Breast epithelium (tissue), 4 donors: ENCODE measurements at regions not wholly inside any gene's neighbourhood (a gene's known extent, or its start where the extent isn't known, plus 50 kb on each side); places are given as distances from the start of the nearest gene placed in this dataset.
"Not testable (repeated sequence)": the region's sequence is repeated elsewhere in the genome, so short reads cannot be mapped to it uniquely, and the experiment has no call there.

Experiments
- DNase-seq, 2 donors: peaks; one replicate each; pipeline ENCODE4 v3.0.0-alpha.2; 2019; ENCODE audit warnings: low spot score in 2 of 2
- H3K27ac ChIP-seq, 2 donors: fragments of 200-600 bp; sonication (generic) in 1 of 2; one replicate each; pipeline ENCODE4 v1.5.1; 2016 to 2019; ENCODE audit warnings: mild to moderate bottlenecking in 1 of 2
- H3K27me3 ChIP-seq, 2 donors: fragments of 200-600 bp; sonication (generic) in 1 of 2; one replicate each; pipeline versions ENCODE4 v1.5.1 to v1.6.0; 2017 to 2019; ENCODE audit warnings: control low read depth in 1 of 2, mild to moderate bottlenecking in 1 of 2
- H3K36me3 ChIP-seq: fragments of 200-600 bp; one replicate; pipeline ENCODE4 v1.5.1; 2019
- H3K4me1 ChIP-seq, 2 donors: fragments of 200-600 bp; sonication (generic); one replicate each; pipeline ENCODE4 v1.5.1; 2016 to 2019; ENCODE audit warnings: control low read depth in 1 of 2
- H3K4me3 ChIP-seq, 3 donors: fragments of 200-600 bp; sonication (generic); 1 replicate in 2 of 3; 2 replicates in 1 of 3; pipeline ENCODE4 v1.5.1; 2016 to 2019; ENCODE audit warnings: mild to moderate bottlenecking in 3 of 3, moderate library complexity in 2 of 3
- H3K9me3 ChIP-seq, 2 donors: fragments of 200-600 bp; sonication (generic) in 1 of 2; one replicate each; pipeline ENCODE4 v1.5.1; 2016 to 2019; ENCODE audit warnings: control low read depth in 1 of 2
- CTCF ChIP-seq, 3 donors: fragments of 450-650 bp; IDR thresholded peaks; one replicate each; pipeline ENCODE4 v1.5.1; 2016 to 2017; ENCODE audit warnings: antibody characterized with exemption in 3 of 3, mild to moderate bottlenecking in 3 of 3, moderate library complexity in 3 of 3
- POLR2A ChIP-seq: fragments of 450-650 bp; IDR thresholded peaks from one replicate; pipeline ENCODE4 v1.6.1; 2016; ENCODE audit warnings: antibody characterized with exemption, mild to moderate bottlenecking, moderate library complexity
- POLR2AphosphoS5 ChIP-seq, 3 donors: sonication (generic); formaldehyde crosslinking; IDR thresholded peaks; one replicate each; pipeline ENCODE4 v1.6.1; 2017; ENCODE audit warnings: antibody characterized with exemption in 3 of 3
- intact Hi-C: fragments of 100-400 bp; cut with DNase I; formaldehyde crosslinking; loops from one replicate; pipeline ENCODE4 v1.15.1; 2023; ENCODE audit warnings: low total_unique reads

- no peaks in the 10 kb centered on the region for H3K4me1 ChIP-seq
- no peak overlapping the region for H3K4me3 ChIP-seq
- H3K27me3 ChIP-seq, result no peaks in the 10 kb centered on the region
- no peak for DNase-seq
- intact Hi-C loops, result no loop called here
- H3K27ac ChIP-seq, result no peak overlapping the region
- no peaks in the 10 kb centered on the region for H3K36me3 ChIP-seq
- no peak for TF ChIP-seq POLR2AphosphoS5 (IDR thresholded peaks at IDR 0.05)
- TF ChIP-seq CTCF (IDR thresholded peaks at IDR 0.05), result no peak
- TF ChIP-seq POLR2A, result no peak
- no peaks in the 10 kb centered on the region for H3K9me3 ChIP-seq
These were observed 288.3 kb upstream of the AMIGO2 start for GRCh38 chr12:47367912-47368537.

- H3K27ac ChIP-seq, result no peak overlapping the region
- H3K4me1 ChIP-seq, result no peaks in the 10 kb centered on the region
- no peaks in the 10 kb centered on the region for H3K9me3 ChIP-seq
- H3K4me3 ChIP-seq, result no peak overlapping the region
- intact Hi-C loops, result no loop called here
- no peaks in the 10 kb centered on the region for H3K36me3 ChIP-seq
- no peak for TF ChIP-seq CTCF (IDR thresholded peaks at IDR 0.05)
- no peak for TF ChIP-seq POLR2A
- no peak for TF ChIP-seq POLR2AphosphoS5 (IDR thresholded peaks at IDR 0.05)
- H3K27me3 ChIP-seq, result no peaks in the 10 kb centered on the region
- no peak for DNase-seq
These were observed 286.8 kb upstream of the AMIGO2 start for GRCh38 chr12:47366579-47366978.

- H3K36me3 ChIP-seq, result no peaks in the 10 kb centered on the region
- no peak overlapping the region for H3K27ac ChIP-seq
- no peak for DNase-seq
- TF ChIP-seq CTCF (IDR thresholded peaks at IDR 0.05), result no peak
- TF ChIP-seq POLR2A, result no peak
- no peak for TF ChIP-seq POLR2AphosphoS5 (IDR thresholded peaks at IDR 0.05)
- H3K4me1 ChIP-seq, result no peaks in the 10 kb centered on the region
- no peak overlapping the region for H3K4me3 ChIP-seq
- intact Hi-C loops, result no loop called here
- H3K9me3 ChIP-seq, result no peaks in the 10 kb centered on the region
- H3K27me3 ChIP-seq, result no peaks in the 10 kb centered on the region
These were observed 286.4 kb upstream of the AMIGO2 start for GRCh38 chr12:47366157-47366556.

GRCh38 chr12:47365443-47366076 is 285.8 kb upstream of the AMIGO2 start:
- H3K9me3 ChIP-seq, intact Hi-C loops, H3K4me3 ChIP-seq, DNase-seq, H3K27me3 ChIP-seq, H3K27ac ChIP-seq, H3K36me3 ChIP-seq, H3K4me1 ChIP-seq: not testable (repeated sequence)

GRCh38 chr12:47364261-47364660 is 284.5 kb upstream of the AMIGO2 start:
- Histone ChIP-seq H3K4me1 (no peaks in the 10 kb centered on the region), H3K36me3 (no peaks in the 10 kb centered on the region), H3K4me3 (no peak overlapping the region), H3K9me3 (no peaks in the 10 kb centered on the region), H3K27ac (no peak overlapping the region), H3K27me3 (no peaks in the 10 kb centered on the region)
- intact Hi-C loops, result no loop called here
- TF ChIP-seq CTCF (IDR thresholded peaks at IDR 0.05) (no peak), POLR2A (no peak), POLR2AphosphoS5 (IDR thresholded peaks at IDR 0.05) (no peak)
- no peak for DNase-seq
